HCT116 (cell line): ENCODE measurements at regions not wholly inside any gene's neighbourhood (a gene's known extent, or its start where the extent isn't known, plus 50 kb on each side); places are given as distances from the start of the nearest gene placed in this dataset.

Experiments
- ATAC-seq: fragments of 200-7000 bp; cut with Tn5 transposase; 2 replicates; pipeline ENCODE4 v1.9.1; 2020; ENCODE audit warnings: mild to moderate bottlenecking, moderate library complexity
- BruUV-seq: library from RNA; stranded (reverse); fragments of 400-500 nt; replicated peaks from 2 replicates; lab custom pipeline; 2021; lab: Mats Ljungman, UMichigan
- CTCF ChIA-PET: fragments of 300-600 bp; sonication (Branson Sonifier 250); formaldehyde crosslinking; loops from one replicate; lab custom pipeline; 2021; ENCODE audit warnings: antibody characterized with exemption; lab: Charles Lee
- POLR2A ChIA-PET: fragments of 300-600, 350-600 bp; sonication (Branson Sonifier 250); formaldehyde crosslinking; loops from one replicate; lab custom pipeline; 2021; ENCODE audit warnings: antibody characterized with exemption; lab: Charles Lee
- RAD21 ChIA-PET, 2 experiments: fragments of 300-600 bp; sonication (Branson Sonifier 250); formaldehyde crosslinking; loops; one replicate each; lab custom pipeline; 2023; ENCODE audit warnings: low total read pairs in 2 of 2; ENCODE audit not compliant: uncharacterized antibody in 2 of 2, unreplicated experiment in 2 of 2, low non-redundant PET in 1 of 2; lab: Charles Lee
- DNase-seq: peaks from one replicate; pipeline ENCODE4 v3.0.0-alpha.2; 2010; ENCODE audit warnings: low read depth, low spot score
- H2AFZ ChIP-seq: fragments of 200-600 bp; shearing (Covaris generic), sonication (generic); 2 replicates; pipeline ENCODE4 v1.6.1; 2017; ENCODE audit warnings: low read depth, mixed run types, mixed read lengths, antibody characterized with exemption, low read length; ENCODE audit not compliant: poor library complexity, severe bottlenecking
- H3K27ac ChIP-seq: 2 replicates; pipeline ENCODE4 v1.5.1; 2012; ENCODE audit warnings: low read depth, low read length
- H3K27me3 ChIP-seq: fragments of 200-600 bp; sonication (generic); 2 replicates; pipeline ENCODE4 v1.6.1; 2016; ENCODE audit warnings: mixed run types, low read length, mixed read lengths; ENCODE audit not compliant: insufficient read depth
- H3K36me3 ChIP-seq, 2 experiments: fragments of 200-500 bp in 1 of 2; fragments of 200-600 bp in 1 of 2; sonication (Bioruptor generic) in 1 of 2; sonication (generic) in 1 of 2; 2 replicates each; pipeline versions ENCODE4 v1.5.1 to v1.6.1; 2014 to 2016; ENCODE audit warnings: low read length in 2 of 2, inconsistent platforms in 1 of 2, mixed read lengths in 1 of 2, mixed run types in 1 of 2; ENCODE audit not compliant: insufficient read depth in 2 of 2, control insufficient read depth in 1 of 2
- H3K4me1 ChIP-seq, 2 experiments: fragments of 200-600 bp in 1 of 2; sonication (generic) in 1 of 2; 2 replicates each; pipeline versions ENCODE4 v1.5.1 to v1.6.1; 2012 to 2017; ENCODE audit warnings: low read length in 2 of 2, inconsistent platforms in 1 of 2, mild to moderate bottlenecking in 1 of 2, mixed read lengths in 1 of 2, mixed run types in 1 of 2, moderate library complexity in 1 of 2; ENCODE audit not compliant: insufficient read depth in 2 of 2, control insufficient read depth in 1 of 2
- H3K4me2 ChIP-seq: fragments of 200-600 bp; sonication (generic); 2 replicates; pipeline ENCODE4 v1.6.1; 2017; ENCODE audit warnings: mixed run types, low read length, mixed read lengths
- H3K4me3 ChIP-seq, 2 experiments: fragments of 200-600 bp in 1 of 2; sonication (generic) in 1 of 2; replicated peaks in 1 of 2; 2 replicates each; pipeline ENCODE4 v1.5.1; 2011 to 2016; ENCODE audit warnings: low read length in 2 of 2, control low read depth in 1 of 2, low read depth in 1 of 2, mild to moderate bottlenecking in 1 of 2, mixed read lengths in 1 of 2, mixed run types in 1 of 2
- H3K79me2 ChIP-seq: fragments of 200-600 bp; sonication (generic); 2 replicates; pipeline ENCODE4 v1.6.1; 2017; ENCODE audit warnings: mild to moderate bottlenecking, mixed run types, low read length, moderate library complexity, mixed read lengths; ENCODE audit not compliant: insufficient read depth
- H3K9ac ChIP-seq: fragments of 200-600 bp; sonication (generic); 2 replicates; pipeline ENCODE4 v1.6.1; 2016; ENCODE audit warnings: low read length, mixed read lengths
- H3K9me2 ChIP-seq: fragments of 200-600 bp; sonication (generic), shearing (Covaris generic); 2 replicates; pipeline ENCODE4 v1.6.1; 2017; ENCODE audit warnings: mixed run types, mild to moderate bottlenecking, moderate library complexity; ENCODE audit not compliant: insufficient read depth
- H3K9me3 ChIP-seq, 2 experiments: fragments of 200-500 bp in 1 of 2; fragments of 200-600 bp in 1 of 2; sonication (Bioruptor generic) in 1 of 2; sonication (generic) in 1 of 2; 2 replicates each; pipeline ENCODE4 v1.6.1; 2014 to 2017; ENCODE audit warnings: low read length in 2 of 2, mixed read lengths in 2 of 2, inconsistent platforms in 1 of 2, low read depth in 1 of 2, mild to moderate bottlenecking in 1 of 2, mixed run types in 1 of 2, moderate library complexity in 1 of 2; ENCODE audit not compliant: control insufficient read depth in 1 of 2, insufficient read depth in 1 of 2
- H4K20me1 ChIP-seq: fragments of 200-600 bp; sonication (generic), shearing (Covaris generic); 2 replicates; pipeline ENCODE4 v1.6.1; 2017; ENCODE audit warnings: mixed run types, mild to moderate bottlenecking, moderate library complexity; ENCODE audit not compliant: insufficient read depth
- CBX3 ChIP-seq: IDR thresholded peaks from 2 replicates; pipeline ENCODE4 v1.6.1; 2012; ENCODE audit warnings: low read depth
- CEBPB ChIP-seq: IDR thresholded peaks from 2 replicates; pipeline ENCODE4 v1.6.1; 2012; ENCODE audit warnings: low read depth
- EGR1 ChIP-seq: IDR thresholded peaks from 2 replicates; pipeline ENCODE4 v1.6.1; 2012; ENCODE audit warnings: low read depth
- EZH2 ChIP-seq: fragments of 200-600 bp; sonication (generic); IDR thresholded peaks from 2 replicates; pipeline ENCODE4 v1.6.1; 2017; ENCODE audit warnings: antibody characterized with exemption, mixed run types
- EZH2phosphoT487 ChIP-seq: fragments of 200-600 bp; IDR thresholded peaks from 2 replicates; pipeline ENCODE4 v1.6.1; 2018; ENCODE audit warnings: antibody characterized with exemption, borderline replicate concordance
- FOSL1 ChIP-seq: IDR thresholded peaks from 2 replicates; pipeline ENCODE4 v1.6.1; 2012; ENCODE audit warnings: low read depth
- POLR2A ChIP-seq: IDR thresholded peaks from 2 replicates; pipeline ENCODE4 v1.7.0; 2011; ENCODE audit warnings: borderline replicate concordance; ENCODE audit not compliant: insufficient read depth, insufficient read length; ENCODE audit errors: extremely low read depth
- POLR2AphosphoS5 ChIP-seq: IDR thresholded peaks from 2 replicates; pipeline ENCODE4 v1.6.1; 2011; ENCODE audit warnings: mild to moderate bottlenecking, low read depth, low read length, moderate library complexity
- SP1 ChIP-seq: IDR thresholded peaks from 2 replicates; pipeline ENCODE4 v1.6.1; 2012; ENCODE audit warnings: low read depth
- SRF ChIP-seq: IDR thresholded peaks from 2 replicates; pipeline ENCODE4 v1.6.1; 2012; ENCODE audit warnings: low read depth
- TCF7L2 ChIP-seq: IDR thresholded peaks from 2 replicates; pipeline ENCODE4 v1.7.0; 2011; ENCODE audit warnings: borderline replicate concordance, inconsistent platforms; ENCODE audit not compliant: insufficient read depth, insufficient read length; ENCODE audit errors: extremely low read depth
- YY1 ChIP-seq: IDR thresholded peaks from 2 replicates; pipeline ENCODE4 v1.6.1; 2011; ENCODE audit warnings: low read length, low read depth, moderate library complexity, mild to moderate bottlenecking; ENCODE audit not compliant: insufficient replicate concordance; ENCODE audit errors: extremely low read depth
- ZFX ChIP-seq: fragments of 450-650 bp; IDR thresholded peaks from 2 replicates; pipeline ENCODE4 v1.6.1; 2017
- intact Hi-C: fragments of 100-400 bp; cut with micrococcal nuclease; formaldehyde crosslinking; loops from 2 replicates; pipeline ENCODE4 v1.10.0; 2022
- TF ChIP-seq, protein P1 (sequence below): IDR thresholded peaks from 2 replicates; pipeline ENCODE4 v1.6.1; 2011; ENCODE audit warnings: mild to moderate bottlenecking, low read length, moderate library complexity; ENCODE audit not compliant: insufficient replicate concordance; ENCODE audit errors: extremely low read depth

- CTCF ChIA-PET: no interaction called here
- Histone ChIP-seq H3K27me3 (peaks cover 5% of the 10 kb centered on the region; the same call in 1 of the 2 replicates), H3K4me3 (no peak overlapping the region), H3K9me3 (no peaks in the 10 kb centered on the region), H3K36me3 (no peaks in the 10 kb centered on the region), H3K79me2 (no peaks in the 10 kb centered on the region), H2AFZ (no peak overlapping the region), H3K4me1 (no peaks in the 10 kb centered on the region), H3K9me2 (no peaks in the 10 kb centered on the region), H3K9ac (no peak overlapping the region), H4K20me1 (no peaks in the 10 kb centered on the region), H3K4me2 (no peak overlapping the region), H3K27ac (no peak overlapping the region)
- no peak for DNase-seq
- intact Hi-C loops: no loop called here
- POLR2A ChIA-PET: no interaction called here
- RAD21 ChIA-PET: no interaction called here
- no TSS peak for BruUV-seq
- TF ChIP-seq SP1: no peak
- TF ChIP-seq FOSL1: no peak
- TF ChIP-seq EGR1: no peak
- TF ChIP-seq TCF7L2: no peak
- no peak for TF ChIP-seq YY1
- no peak for TF ChIP-seq CBX3
- no peak for TF ChIP-seq EZH2phosphoT487
- TF ChIP-seq POLR2AphosphoS5: no peak
- no peak for TF ChIP-seq CEBPB
- no peak for TF ChIP-seq SRF
- TF ChIP-seq EZH2: no peak
- TF ChIP-seq ZFX: no peak
- ATAC-seq: no peak
Measured at GRCh38 chr12:41942354-41942753, 202.3 kb downstream of the GXYLT1 start.

- intact Hi-C loops: no loop called here
- no peak overlapping the region for H3K4me2 ChIP-seq
- H2AFZ ChIP-seq: no peak overlapping the region
- H3K27ac ChIP-seq: no peak overlapping the region
- no TSS peak for BruUV-seq
- RAD21 ChIA-PET: no interaction called here
- no peaks in the 10 kb centered on the region for H3K9me2 ChIP-seq
- no peaks in the 10 kb centered on the region for H3K9me3 ChIP-seq
- H4K20me1 ChIP-seq: no peaks in the 10 kb centered on the region
- no peak overlapping the region for H3K9ac ChIP-seq
- H3K4me1 ChIP-seq: no peaks in the 10 kb centered on the region
- no peaks in the 10 kb centered on the region for H3K36me3 ChIP-seq
- CTCF ChIA-PET: no interaction called here
- POLR2A ChIA-PET: no interaction called here
- no peak for DNase-seq
- H3K27me3 ChIP-seq: peaks cover 5% of the 10 kb centered on the region; the same call in 1 of the 2 replicates
- H3K79me2 ChIP-seq: no peaks in the 10 kb centered on the region
- no peak overlapping the region for H3K4me3 ChIP-seq
- no peak for TF ChIP-seq EZH2phosphoT487
- no peak for TF ChIP-seq TCF7L2
- TF ChIP-seq POLR2AphosphoS5: no peak
- no peak for TF ChIP-seq CBX3
- no peak for TF ChIP-seq POLR2A
- TF ChIP-seq, protein P1, sequence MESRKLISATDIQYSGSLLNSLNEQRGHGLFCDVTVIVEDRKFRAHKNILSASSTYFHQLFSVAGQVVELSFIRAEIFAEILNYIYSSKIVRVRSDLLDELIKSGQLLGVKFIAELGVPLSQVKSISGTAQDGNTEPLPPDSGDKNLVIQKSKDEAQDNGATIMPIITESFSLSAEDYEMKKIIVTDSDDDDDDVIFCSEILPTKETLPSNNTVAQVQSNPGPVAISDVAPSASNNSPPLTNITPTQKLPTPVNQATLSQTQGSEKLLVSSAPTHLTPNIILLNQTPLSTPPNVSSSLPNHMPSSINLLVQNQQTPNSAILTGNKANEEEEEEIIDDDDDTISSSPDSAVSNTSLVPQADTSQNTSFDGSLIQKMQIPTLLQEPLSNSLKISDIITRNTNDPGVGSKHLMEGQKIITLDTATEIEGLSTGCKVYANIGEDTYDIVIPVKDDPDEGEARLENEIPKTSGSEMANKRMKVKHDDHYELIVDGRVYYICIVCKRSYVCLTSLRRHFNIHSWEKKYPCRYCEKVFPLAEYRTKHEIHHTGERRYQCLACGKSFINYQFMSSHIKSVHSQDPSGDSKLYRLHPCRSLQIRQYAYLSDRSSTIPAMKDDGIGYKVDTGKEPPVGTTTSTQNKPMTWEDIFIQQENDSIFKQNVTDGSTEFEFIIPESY: no peak
- ATAC-seq: no peak
Measured at GRCh38 chr12:41941079-41941478, 203.6 kb downstream of the GXYLT1 start.
